NB4 (cell line): ENCODE measurements at regions not wholly inside any gene's neighbourhood (a gene's known extent, or its start where the extent isn't known, plus 50 kb on each side); places are given as distances from the start of the nearest gene placed in this dataset.

Experiments used
- DNase-seq: peaks from one replicate; pipeline ENCODE4 v3.0.0; 2010; ENCODE audit warnings: low read depth
- H3K4me3 ChIP-seq: one replicate; pipeline ENCODE4 v1.5.1; 2011; ENCODE audit warnings: mild to moderate bottlenecking, low read depth, low read length, moderate library complexity
- MYC ChIP-seq: IDR thresholded peaks from 2 replicates; pipeline ENCODE4 v1.6.1; 2011; ENCODE audit warnings: low read depth, low read length
- POLR2A ChIP-seq: IDR thresholded peaks from 2 replicates; pipeline ENCODE4 v1.6.1; 2011; ENCODE audit warnings: mild to moderate bottlenecking; ENCODE audit not compliant: insufficient read length; ENCODE audit errors: extremely low read depth
- TF ChIP-seq, protein P1 (sequence below): IDR thresholded peaks from 2 replicates; pipeline ENCODE4 v1.6.1; 2011; ENCODE audit warnings: low read depth, low read length
- TF ChIP-seq, protein P2 (sequence below): IDR thresholded peaks from one replicate; pipeline ENCODE4 v1.5.1; 2012; ENCODE audit warnings: low read depth, low read length

DNA sequence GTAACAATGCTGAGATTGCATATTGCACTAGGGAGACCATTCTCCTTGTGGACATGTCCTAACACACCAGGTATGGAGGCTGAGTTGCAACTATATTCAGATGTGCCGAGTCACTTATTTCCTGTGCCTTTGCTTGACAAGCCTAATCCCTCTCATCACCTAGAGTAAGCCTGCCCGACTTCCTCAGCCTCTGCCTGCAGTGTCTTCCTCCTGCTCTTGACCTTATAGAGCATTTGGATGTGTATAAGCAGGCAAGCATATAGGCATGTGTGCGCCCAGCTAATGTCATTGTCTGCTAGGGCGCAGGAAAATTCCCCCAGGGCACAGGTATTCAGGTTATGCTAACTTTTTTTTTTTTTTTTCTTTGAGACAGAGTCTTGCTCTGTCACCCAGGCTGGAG is 316.9 kb downstream of the CDH2 start:
- no peak for DNase-seq
- TF ChIP-seq MYC (no peak), POLR2A (no peak)
- TF ChIP-seq, protein P1, sequence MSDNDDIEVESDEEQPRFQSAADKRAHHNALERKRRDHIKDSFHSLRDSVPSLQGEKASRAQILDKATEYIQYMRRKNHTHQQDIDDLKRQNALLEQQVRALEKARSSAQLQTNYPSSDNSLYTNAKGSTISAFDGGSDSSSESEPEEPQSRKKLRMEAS = no peak
- TF ChIP-seq, protein P2, sequence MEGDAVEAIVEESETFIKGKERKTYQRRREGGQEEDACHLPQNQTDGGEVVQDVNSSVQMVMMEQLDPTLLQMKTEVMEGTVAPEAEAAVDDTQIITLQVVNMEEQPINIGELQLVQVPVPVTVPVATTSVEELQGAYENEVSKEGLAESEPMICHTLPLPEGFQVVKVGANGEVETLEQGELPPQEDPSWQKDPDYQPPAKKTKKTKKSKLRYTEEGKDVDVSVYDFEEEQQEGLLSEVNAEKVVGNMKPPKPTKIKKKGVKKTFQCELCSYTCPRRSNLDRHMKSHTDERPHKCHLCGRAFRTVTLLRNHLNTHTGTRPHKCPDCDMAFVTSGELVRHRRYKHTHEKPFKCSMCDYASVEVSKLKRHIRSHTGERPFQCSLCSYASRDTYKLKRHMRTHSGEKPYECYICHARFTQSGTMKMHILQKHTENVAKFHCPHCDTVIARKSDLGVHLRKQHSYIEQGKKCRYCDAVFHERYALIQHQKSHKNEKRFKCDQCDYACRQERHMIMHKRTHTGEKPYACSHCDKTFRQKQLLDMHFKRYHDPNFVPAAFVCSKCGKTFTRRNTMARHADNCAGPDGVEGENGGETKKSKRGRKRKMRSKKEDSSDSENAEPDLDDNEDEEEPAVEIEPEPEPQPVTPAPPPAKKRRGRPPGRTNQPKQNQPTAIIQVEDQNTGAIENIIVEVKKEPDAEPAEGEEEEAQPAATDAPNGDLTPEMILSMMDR = no peak
- no peak overlapping the region for H3K4me3 ChIP-seq

DNA sequence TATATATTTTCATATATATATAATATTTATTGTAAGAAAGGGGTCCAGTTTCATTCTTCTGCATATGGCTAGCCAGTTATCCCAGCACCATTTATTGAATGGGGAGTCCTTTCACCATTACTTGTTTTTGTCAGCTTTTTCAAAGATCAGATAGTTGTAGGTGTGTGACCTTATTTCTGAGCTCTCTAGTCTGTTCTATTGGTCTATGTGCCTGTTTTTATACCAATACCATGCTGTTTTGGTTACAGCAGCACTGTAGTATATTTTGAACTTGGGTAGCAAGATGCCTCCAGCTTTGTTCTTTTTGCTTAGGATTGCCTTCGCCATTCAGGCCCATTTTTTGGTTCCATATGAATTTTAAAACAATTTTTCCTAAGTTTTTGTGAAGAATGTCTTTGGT is 320.1 kb downstream of the CDH2 start:
- DNase-seq = no peak
- H3K4me3 ChIP-seq = no peak overlapping the region
- TF ChIP-seq MYC (no peak), POLR2A (no peak)
- TF ChIP-seq, protein P2 = no peak
- TF ChIP-seq, protein P1 = no peak

DNA sequence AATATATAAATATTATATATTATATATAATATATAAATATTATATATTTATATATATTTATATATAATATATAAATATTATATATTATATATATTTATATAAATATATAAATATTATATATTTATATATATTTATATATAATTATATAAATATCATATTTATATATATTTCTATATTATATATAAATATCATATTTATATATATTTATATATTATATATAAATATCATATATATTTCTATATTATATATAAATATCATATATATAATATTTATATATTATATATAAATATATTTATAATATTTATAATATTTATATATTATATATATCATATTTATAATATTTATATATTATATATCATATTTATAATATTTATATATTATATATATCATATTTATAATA is 321.4 kb downstream of the CDH2 start:
- no peak for DNase-seq
- no peak for TF ChIP-seq MYC
- TF ChIP-seq, protein P1 = no peak
- TF ChIP-seq, protein P2 = no peak
- TF ChIP-seq POLR2A = no peak
- no peak overlapping the region for H3K4me3 ChIP-seq

DNA sequence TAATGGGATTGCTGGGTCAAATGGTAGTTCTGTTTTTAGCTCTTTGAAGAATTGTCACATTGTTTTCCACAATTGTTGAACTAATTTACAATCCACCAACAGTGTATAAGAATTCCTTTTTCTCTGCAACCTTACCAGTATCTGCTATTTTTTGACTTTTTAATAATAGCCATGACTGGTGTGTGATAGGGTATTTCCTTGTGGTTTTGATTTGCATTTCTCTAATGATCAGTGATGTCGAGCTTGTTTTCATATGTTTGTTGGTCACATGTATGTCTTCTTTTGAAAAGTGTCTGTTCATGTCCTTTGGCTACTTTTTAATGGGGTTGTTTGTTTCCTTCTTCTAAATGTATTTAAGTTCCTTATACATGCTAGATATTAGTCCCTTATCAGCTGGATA is 322.3 kb downstream of the CDH2 start:
- no peak overlapping the region for H3K4me3 ChIP-seq
- no peak for TF ChIP-seq MYC
- DNase-seq = no peak

DNA sequence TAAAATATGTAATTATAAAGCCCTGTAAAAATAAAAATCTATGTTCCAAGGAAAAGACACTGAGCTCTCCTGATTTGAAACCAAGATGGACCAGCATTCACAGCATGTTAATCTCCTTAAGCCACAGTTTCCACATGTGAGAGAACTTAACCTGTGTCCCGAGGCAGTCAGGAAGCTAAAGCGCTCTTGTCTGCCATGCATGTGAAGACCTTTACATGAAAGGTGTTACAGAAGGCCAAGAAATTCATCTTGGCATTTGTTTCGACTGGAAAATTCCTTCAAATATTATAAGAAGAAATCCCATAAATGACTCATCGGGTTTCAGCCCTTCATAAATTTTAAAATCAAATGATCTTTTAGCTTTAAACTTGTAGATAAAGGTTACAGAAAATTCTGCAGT is 328.6 kb downstream of the CDH2 start:
- DNase-seq = no peak
- no peak overlapping the region for H3K4me3 ChIP-seq
- TF ChIP-seq POLR2A (no peak), MYC (no peak)
- TF ChIP-seq, protein P1 = no peak
- TF ChIP-seq, protein P2 = no peak

DNA sequence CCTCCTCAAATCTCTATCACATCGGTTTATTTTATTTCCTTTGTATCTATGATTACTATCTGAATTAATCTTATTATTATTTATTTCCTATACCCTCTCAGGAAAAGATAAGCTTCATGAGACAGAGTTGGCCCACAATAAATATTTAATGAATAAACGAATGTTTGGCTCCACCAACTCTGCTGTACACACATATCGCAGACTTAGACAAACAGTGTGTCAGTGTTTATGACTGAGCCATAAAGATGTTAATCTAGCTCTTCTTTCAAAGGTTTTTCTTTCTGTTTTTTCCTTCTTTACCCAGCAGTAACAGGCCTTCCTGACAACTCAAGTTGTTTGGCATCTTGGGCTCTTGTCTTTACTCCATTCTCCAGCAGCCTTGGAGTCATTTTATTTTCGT is 329.5 kb downstream of the CDH2 start:
- TF ChIP-seq MYC (no peak), POLR2A (no peak)
- TF ChIP-seq, protein P1 = no peak
- TF ChIP-seq, protein P2 = no peak
- no peak overlapping the region for H3K4me3 ChIP-seq
- no peak for DNase-seq
